Stomach (tissue), 4 donors: ENCODE measurements at regions not wholly inside any gene's neighbourhood (a gene's known extent, or its start where the extent isn't known, plus 50 kb on each side); places are given as distances from the start of the nearest gene placed in this dataset.

Source experiments
- EP300 ChIP-seq: sonication (generic); formaldehyde crosslinking; IDR thresholded peaks from one replicate; pipeline ENCODE4 v1.6.1; 2017; ENCODE audit warnings: antibody characterized with exemption
- POLR2A ChIP-seq, 4 donors: fragments of 450-650 bp; IDR thresholded peaks; one replicate each; pipeline ENCODE4 v1.6.1; 2016; ENCODE audit warnings: antibody characterized with exemption in 4 of 4, control low read depth in 2 of 4, mild to moderate bottlenecking in 1 of 4, moderate library complexity in 1 of 4
- POLR2AphosphoS5 ChIP-seq, 3 donors: sonication (generic); formaldehyde crosslinking; IDR thresholded peaks; one replicate each; pipeline ENCODE4 v1.6.1; 2016; ENCODE audit warnings: antibody characterized with exemption in 3 of 3
- TF ChIP-seq, protein P1 (sequence below), 7 experiments: fragments of 450-650 bp in 4 of 7; fragments of 200-600 bp in 3 of 7; sonication (generic) in 3 of 7; IDR thresholded peaks; one replicate each; pipeline ENCODE4 v1.5.1; 2016 to 2019; ENCODE audit warnings: antibody characterized with exemption in 7 of 7, control low read depth in 2 of 7, mild to moderate bottlenecking in 1 of 7

DNA sequence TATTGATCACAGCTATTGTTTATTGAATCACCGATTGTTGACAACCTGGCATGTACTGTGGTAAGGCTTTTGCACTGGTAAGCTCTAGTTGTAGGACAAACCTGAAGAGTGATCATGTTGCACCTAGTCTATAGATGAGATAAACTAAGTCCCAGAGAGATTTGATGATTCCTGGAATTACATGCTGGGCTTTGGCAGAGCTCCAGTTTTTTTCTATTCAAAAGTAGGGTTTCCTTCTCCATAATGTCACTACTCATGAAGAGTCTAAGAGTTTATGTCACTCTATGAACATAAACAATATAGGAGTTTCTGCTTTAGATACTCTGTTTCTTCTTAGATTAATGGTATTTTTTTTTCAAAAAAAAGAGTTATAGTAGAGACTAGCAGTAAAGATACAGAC is 72.0 kb downstream of the BMP4 start:
- TF ChIP-seq, protein P1, sequence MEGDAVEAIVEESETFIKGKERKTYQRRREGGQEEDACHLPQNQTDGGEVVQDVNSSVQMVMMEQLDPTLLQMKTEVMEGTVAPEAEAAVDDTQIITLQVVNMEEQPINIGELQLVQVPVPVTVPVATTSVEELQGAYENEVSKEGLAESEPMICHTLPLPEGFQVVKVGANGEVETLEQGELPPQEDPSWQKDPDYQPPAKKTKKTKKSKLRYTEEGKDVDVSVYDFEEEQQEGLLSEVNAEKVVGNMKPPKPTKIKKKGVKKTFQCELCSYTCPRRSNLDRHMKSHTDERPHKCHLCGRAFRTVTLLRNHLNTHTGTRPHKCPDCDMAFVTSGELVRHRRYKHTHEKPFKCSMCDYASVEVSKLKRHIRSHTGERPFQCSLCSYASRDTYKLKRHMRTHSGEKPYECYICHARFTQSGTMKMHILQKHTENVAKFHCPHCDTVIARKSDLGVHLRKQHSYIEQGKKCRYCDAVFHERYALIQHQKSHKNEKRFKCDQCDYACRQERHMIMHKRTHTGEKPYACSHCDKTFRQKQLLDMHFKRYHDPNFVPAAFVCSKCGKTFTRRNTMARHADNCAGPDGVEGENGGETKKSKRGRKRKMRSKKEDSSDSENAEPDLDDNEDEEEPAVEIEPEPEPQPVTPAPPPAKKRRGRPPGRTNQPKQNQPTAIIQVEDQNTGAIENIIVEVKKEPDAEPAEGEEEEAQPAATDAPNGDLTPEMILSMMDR (IDR thresholded peaks at IDR 0.05) = no peak
- no peak for TF ChIP-seq POLR2A (IDR thresholded peaks at IDR 0.05)
- TF ChIP-seq POLR2AphosphoS5 (IDR thresholded peaks at IDR 0.05) = no peak
- no peak for TF ChIP-seq EP300
